ENCODE measurements at regions not wholly inside any gene's neighbourhood (a gene's known extent, or its start where the extent isn't known, plus 50 kb on each side); places are given as distances from the start of the nearest gene placed in this dataset.
"Not testable (repeated sequence)": the region's sequence is repeated elsewhere in the genome, so short reads cannot be mapped to it uniquely, and the experiment has no call there.

- DNase-seq: not testable (repeated sequence)
These were observed 54.7 kb upstream of the NBPF15 start for GRCh38 chr1:144516172-144516571.

GRCh38 chr1:144516906-144517305 is 55.4 kb upstream of the NBPF15 start:
- not testable (repeated sequence) for DNase-seq

- DNase-seq: not testable (repeated sequence)
These were observed 57.0 kb upstream of the NBPF15 start for GRCh38 chr1:144518439-144518838.

- not testable (repeated sequence) for DNase-seq
These were observed 58.2 kb upstream of the NBPF15 start for GRCh38 chr1:144519528-144520189.

- peak; percentile 48 for DNase-seq
These were observed 62.4 kb upstream of the NBPF15 start for GRCh38 chr1:144523661-144524407.

GRCh38 chr1:144532156-144532607 is 60.5 kb upstream of the PPIAL4F start:
- DNase-seq: not testable (repeated sequence)

GRCh38 chr1:144533480-144533879 is 59.2 kb upstream of the PPIAL4F start:
- DNase-seq: not testable (repeated sequence)

GRCh38 chr1:144534286-144534685 is 58.4 kb upstream of the PPIAL4F start:
- not testable (repeated sequence) for DNase-seq

- DNase-seq: not testable (repeated sequence)
These were observed 56.0 kb upstream of the PPIAL4F start for GRCh38 chr1:144536677-144537076.

GRCh38 chr1:144537234-144537633 is 55.5 kb upstream of the PPIAL4F start:
- DNase-seq: not testable (repeated sequence)

- not testable (repeated sequence) for DNase-seq
These were observed 54.0 kb upstream of the PPIAL4F start for GRCh38 chr1:144538736-144539135.

- not testable (repeated sequence) for DNase-seq
These were observed 53.3 kb upstream of the PPIAL4F start for GRCh38 chr1:144539191-144539960.

Data from activated CD4-positive, alpha-beta T cell treated with anti-CD3 and anti-CD28 coated beads, Interleukin-2, amount 50 U/mL, for 4 hours (primary cell).